GM23338 (cell line): ENCODE measurements at regions not wholly inside any gene's neighbourhood (a gene's known extent, or its start where the extent isn't known, plus 50 kb on each side); places are given as distances from the start of the nearest gene placed in this dataset.

ENCODE experiments used
- ATAC-seq: fragments of 200-7000 bp; cut with Tn5 transposase; 3 replicates; pipeline ENCODE4 v1.9.1; 2020
- DNase-seq: peaks from one replicate; pipeline ENCODE4 v3.0.0-alpha.2; 2015; ENCODE audit warnings: low spot score
- H2AFZ ChIP-seq: fragments of 200-600 bp; sonication (generic); 2 replicates; pipeline ENCODE4 v1.8.0; 2016; ENCODE audit warnings: antibody characterized with exemption, mild to moderate bottlenecking, moderate library complexity
- H3F3A ChIP-seq: fragments of 200-600 bp; sonication (generic); replicated peaks from 2 replicates; pipeline ENCODE4 v1.8.0; 2017; ENCODE audit warnings: antibody characterized with exemption, mixed run types, low read depth
- H3K27ac ChIP-seq: fragments of 200-600 bp; sonication (generic); 2 replicates; pipeline ENCODE4 v1.6.1; 2016; ENCODE audit warnings: low read depth
- H3K27me3 ChIP-seq: fragments of 200-600 bp; sonication (generic); 2 replicates; pipeline ENCODE4 v1.8.0; 2016; ENCODE audit warnings: mild to moderate bottlenecking, mixed run types, moderate library complexity; ENCODE audit not compliant: insufficient read depth
- H3K36me3 ChIP-seq: fragments of 200-600 bp; sonication (generic); 2 replicates; pipeline ENCODE4 v1.8.0; 2016; ENCODE audit warnings: mild to moderate bottlenecking; ENCODE audit not compliant: insufficient read depth
- H3K4me1 ChIP-seq: fragments of 200-600 bp; sonication (generic); 2 replicates; pipeline ENCODE4 v1.8.0; 2016; ENCODE audit warnings: mild to moderate bottlenecking, moderate library complexity; ENCODE audit not compliant: insufficient read depth
- H3K4me2 ChIP-seq: fragments of 200-600 bp; sonication (generic); 2 replicates; pipeline ENCODE4 v1.7.1; 2017; ENCODE audit warnings: mixed run types
- H3K4me3 ChIP-seq: fragments of 200-600 bp; sonication (generic); 2 replicates; pipeline ENCODE4 v1.6.1; 2016; ENCODE audit warnings: mixed run types
- H3K79me2 ChIP-seq: fragments of 200-600 bp; sonication (generic); replicated peaks from 2 replicates; pipeline ENCODE4 v1.8.0; 2017; ENCODE audit warnings: mild to moderate bottlenecking; ENCODE audit not compliant: insufficient read depth
- H3K9me2 ChIP-seq: fragments of 200-600 bp; sonication (generic); 2 replicates; pipeline ENCODE4 v1.8.0; 2017; ENCODE audit not compliant: insufficient read depth
- H4K20me1 ChIP-seq: fragments of 200-600 bp; sonication (generic); replicated peaks from 2 replicates; pipeline ENCODE4 v1.8.0; 2017; ENCODE audit warnings: mild to moderate bottlenecking; ENCODE audit not compliant: insufficient read depth
- H3K27ac Mint-ChIP-seq: 2 replicates; pipeline ENCODE4 v1.8.0; 2020; ENCODE audit warnings: inconsistent platforms, mild to moderate bottlenecking, moderate library complexity, mixed read lengths
- H3K27me3 Mint-ChIP-seq: 3 replicates; pipeline ENCODE4 v1.8.0; 2022; ENCODE audit warnings: low read depth, mild to moderate bottlenecking, moderate library complexity, mixed read lengths, inconsistent platforms; ENCODE audit not compliant: insufficient read depth, poor library complexity
- H3K36me3 Mint-ChIP-seq: 3 replicates; pipeline ENCODE4 v1.8.0; 2021; ENCODE audit warnings: low read depth, mild to moderate bottlenecking, inconsistent platforms, moderate library complexity, mixed read lengths
- H3K4me1 Mint-ChIP-seq: 3 replicates; pipeline ENCODE4 v1.8.0; 2020; ENCODE audit warnings: mild to moderate bottlenecking, inconsistent platforms, mixed read lengths
- H3K4me3 Mint-ChIP-seq: 3 replicates; pipeline ENCODE4 v1.8.0; 2021; ENCODE audit warnings: moderate library complexity, mild to moderate bottlenecking, inconsistent platforms, mixed read lengths
- H3K9me3 Mint-ChIP-seq: 3 replicates; pipeline ENCODE4 v1.8.0; 2020; ENCODE audit warnings: moderate library complexity, mild to moderate bottlenecking, inconsistent platforms, mixed read lengths
- CREB1 ChIP-seq: fragments of 250-450 bp; sonication (Bioruptor Pico); IDR thresholded peaks from 2 replicates; pipeline ENCODE4 v1.5.0; 2020; ENCODE audit warnings: low read depth, mild to moderate bottlenecking, moderate library complexity
- CTCF ChIP-seq, 2 experiments: fragments of 200-600 bp in 1 of 2; sonication (generic) in 1 of 2; conservative IDR thresholded peaks; 2 replicates each; pipeline versions ENCODE4 v1.5.1 to v1.6.1; 2016 to 2017; ENCODE audit warnings: antibody characterized with exemption in 2 of 2, low read depth in 2 of 2, mild to moderate bottlenecking in 2 of 2, moderate library complexity in 1 of 2
- ETS1 ChIP-seq: IDR thresholded peaks from 2 replicates; pipeline ENCODE4 v1.6.1; 2016; ENCODE audit warnings: antibody characterized with exemption
- EZH2 ChIP-seq: fragments of 200-600 bp; sonication (generic); IDR thresholded peaks from one replicate; pipeline ENCODE4 v1.8.0; 2017; ENCODE audit warnings: antibody characterized with exemption, mild to moderate bottlenecking, low read depth; ENCODE audit not compliant: unreplicated experiment
- EZH2phosphoT487 ChIP-seq: fragments of 200-600 bp; sonication (generic); IDR thresholded peaks from one replicate; pipeline ENCODE4 v1.8.1; 2018; ENCODE audit warnings: antibody characterized with exemption; ENCODE audit not compliant: unreplicated experiment
- JUNB ChIP-seq: IDR thresholded peaks from one replicate; pipeline ENCODE4 v1.6.1; 2016; ENCODE audit warnings: antibody characterized with exemption; ENCODE audit not compliant: unreplicated experiment
- NANOG ChIP-seq: IDR thresholded peaks from 2 replicates; pipeline ENCODE4 v1.6.1; 2016; ENCODE audit warnings: antibody characterized with exemption, borderline replicate concordance
- POLR2AphosphoS5 ChIP-seq: IDR thresholded peaks from 2 replicates; pipeline ENCODE4 v1.6.1; 2016; ENCODE audit warnings: antibody characterized with exemption, low read depth
- REST ChIP-seq: IDR thresholded peaks from one replicate; pipeline ENCODE4 v1.6.1; 2018; ENCODE audit warnings: antibody characterized with exemption; ENCODE audit not compliant: unreplicated experiment
- STAT1 ChIP-seq: IDR thresholded peaks from one replicate; pipeline ENCODE4 v1.6.1; 2016; ENCODE audit warnings: antibody characterized with exemption; ENCODE audit not compliant: unreplicated experiment
- ZNF114 ChIP-seq: fragments of 250-450 bp; sonication (Bioruptor Pico); IDR thresholded peaks from 2 replicates; pipeline ENCODE4 v1.5.0; 2020; ENCODE audit warnings: mild to moderate bottlenecking, moderate library complexity
- ZNF331 ChIP-seq: fragments of 250-450 bp; sonication (Bioruptor Pico); IDR thresholded peaks from 2 replicates; pipeline ENCODE4 v1.5.0; 2020; ENCODE audit warnings: low read depth, mild to moderate bottlenecking, moderate library complexity
- ZNF462 ChIP-seq: fragments of 250-450 bp; sonication (Bioruptor Pico); IDR thresholded peaks from 2 replicates; pipeline ENCODE4 v1.5.0; 2020; ENCODE audit warnings: mild to moderate bottlenecking, moderate library complexity

- Histone ChIP-seq H2AFZ (no peak overlapping the region), H3K4me3 (no peak overlapping the region), H4K20me1 (no peaks in the 10 kb centered on the region), H3K27ac (no peak overlapping the region), H3K4me1 (no peaks in the 10 kb centered on the region), H3F3A (no peaks in the 10 kb centered on the region), H3K36me3 (no peaks in the 10 kb centered on the region; the same call in 1 of the 2 replicates), H3K79me2 (no peaks in the 10 kb centered on the region), H3K9me2 (no peaks in the 10 kb centered on the region), H3K27me3 (no peaks in the 10 kb centered on the region), H3K4me2 (no peak overlapping the region)
- Mint-ChIP-seq H3K9me3 (peaks cover 98% of the 10 kb centered on the region), H3K27me3 (peaks cover 1% of the 10 kb centered on the region), H3K4me3 (no peak overlapping the region), H3K27ac (no peak overlapping the region), H3K36me3 (peaks cover 42% of the 10 kb centered on the region), H3K4me1 (no peaks in the 10 kb centered on the region)
- DNase-seq (no peak), ATAC-seq (no peak)
- TF ChIP-seq ZNF462 (no peak), ZNF331 (CRISPR knock-in tag) (no peak), CREB1 (CRISPR knock-in tag) (no peak), REST (no peak), JUNB (no peak), POLR2AphosphoS5 (no peak), CTCF (conservative IDR thresholded peaks at IDR 0.05; ENCODE audit: low read depth in 2 of 2) (no peak), EZH2phosphoT487 (no peak), STAT1 (no peak), NANOG (no peak), ZNF114 (CRISPR knock-in tag) (no peak), EZH2 (no peak), ETS1 (no peak)
Observed at GRCh38 chr16:35724551-35724950, 2265.1 kb downstream of the TP53TG3F start.
